ENCODE measurements at regions not wholly inside any gene's neighbourhood (a gene's known extent, or its start where the extent isn't known, plus 50 kb on each side); places are given as distances from the start of the nearest gene placed in this dataset.
A peak's percentile ranks its signal among the peaks of the same experiment; 100 is the strongest.

- DNase-seq (ENCODE audit: low read depth) = no peak
These were observed 67.6 kb upstream of the CTSC start for GRCh38 chr11:88404932-88405710.

GRCh38 chr11:88404391-88404790 lies 66.9 kb upstream of the CTSC start:
- no peak for DNase-seq (ENCODE audit: low read depth)

GRCh38 chr11:88402784-88403183 lies 65.2 kb upstream of the CTSC start:
- DNase-seq (ENCODE audit: low read depth) = peak; percentile 47

GRCh38 chr11:88402192-88402715 lies 64.7 kb upstream of the CTSC start:
- peak; percentile 49 for DNase-seq (ENCODE audit: low read depth)

GRCh38 chr11:88398791-88399570 lies 61.4 kb upstream of the CTSC start:
- no peak for DNase-seq (ENCODE audit: low read depth)

- peak; percentile 68 for DNase-seq (ENCODE audit: low read depth)
These were observed 60.8 kb upstream of the CTSC start for GRCh38 chr11:88398372-88398771.

GRCh38 chr11:88390254-88390653 lies 52.7 kb upstream of the CTSC start:
- DNase-seq (ENCODE audit: low read depth) = no peak

- DNase-seq (ENCODE audit: low read depth) = no peak
These were observed 50.4 kb upstream of the CTSC start for GRCh38 chr11:88387957-88388356.

Data from Daoy (cell line).